22Rv1 (cell line): ENCODE measurements at regions not wholly inside any gene's neighbourhood (a gene's known extent, or its start where the extent isn't known, plus 50 kb on each side); places are given as distances from the start of the nearest gene placed in this dataset.

ENCODE experiments used
- H3K27ac ChIP-seq: fragments of 450-650 bp; 2 replicates; pipeline ENCODE4 v1.5.1; 2017
- CTCF ChIP-seq: fragments of 450-650 bp; IDR thresholded peaks from 2 replicates; pipeline ENCODE4 v1.5.1; 2017; ENCODE audit warnings: mild to moderate bottlenecking
- ZFX ChIP-seq: fragments of 450-650 bp; IDR thresholded peaks from 2 replicates; pipeline ENCODE4 v1.6.1; 2017; ENCODE audit warnings: antibody characterized with exemption, borderline replicate concordance

GRCh38 chr4:1490654-1491327 is 84.5 kb upstream of the NKX1-1 start:
- H3K27ac ChIP-seq = no peak overlapping the region
- TF ChIP-seq ZFX (no peak), CTCF (no peak)

GRCh38 chr4:1490011-1490653 is 83.9 kb upstream of the NKX1-1 start:
- H3K27ac ChIP-seq = no peak overlapping the region
- TF ChIP-seq CTCF (no peak), ZFX (no peak)

DNA sequence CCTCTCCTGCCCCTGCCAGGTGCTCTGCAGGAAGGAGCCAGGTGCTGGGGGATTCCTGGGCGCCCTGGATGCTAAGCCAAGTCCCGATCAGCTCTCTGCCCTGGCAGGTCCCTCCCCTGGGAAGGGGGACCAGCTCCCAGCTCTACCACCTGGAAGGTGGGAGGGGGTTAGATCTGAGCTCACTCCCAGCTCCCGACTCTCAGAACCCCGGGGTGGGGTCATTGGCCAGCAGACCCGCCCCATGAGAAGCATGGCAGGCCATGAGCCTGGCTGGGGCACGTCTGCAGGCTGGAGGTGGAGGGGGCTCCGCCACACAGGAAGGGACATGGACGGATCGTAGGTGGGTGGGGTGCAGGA is 83.4 kb upstream of the NKX1-1 start:
- TF ChIP-seq CTCF = no peak
- no peak for TF ChIP-seq ZFX
- H3K27ac ChIP-seq = no peak overlapping the region

GRCh38 chr4:1488831-1489638 is 82.8 kb upstream of the NKX1-1 start:
- no peak for TF ChIP-seq ZFX
- TF ChIP-seq CTCF = no peak
- no peak overlapping the region for H3K27ac ChIP-seq

- no peak for TF ChIP-seq ZFX
- TF ChIP-seq CTCF = no peak
Measured at GRCh38 chr4:1488357-1488756, 82.1 kb upstream of the NKX1-1 start.

GRCh38 chr4:1487761-1488160 is 81.5 kb upstream of the NKX1-1 start:
- TF ChIP-seq ZFX = no peak
- no peak overlapping the region for H3K27ac ChIP-seq

More at GRCh38 chr4:1488357-1488756, 82.1 kb upstream of the NKX1-1 start:
- no peak overlapping the region for H3K27ac ChIP-seq

DNA sequence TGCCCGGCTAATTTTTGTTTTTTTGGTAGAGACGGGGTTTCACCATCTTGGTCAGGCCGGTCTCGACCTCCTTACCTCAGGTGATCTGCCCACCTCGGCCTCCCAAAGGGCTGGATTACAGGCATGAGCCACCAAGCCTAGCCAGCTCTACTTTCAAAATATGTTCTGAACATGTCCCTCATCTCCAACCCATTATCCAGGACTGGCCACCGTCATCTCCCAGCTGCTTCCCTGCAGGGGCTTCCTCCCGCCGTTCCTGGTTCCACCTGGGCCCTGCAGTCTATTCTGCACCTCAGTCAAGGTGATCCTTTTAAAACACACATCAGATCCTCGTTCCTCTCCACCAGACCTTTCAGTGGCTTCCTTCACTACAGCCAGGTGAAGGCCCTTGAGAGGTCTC is 80.9 kb upstream of the NKX1-1 start:
- TF ChIP-seq ZFX (no peak), CTCF (no peak)
- no peak overlapping the region for H3K27ac ChIP-seq
